ENCODE measurements at regions not wholly inside any gene's neighbourhood (a gene's known extent, or its start where the extent isn't known, plus 50 kb on each side); places are given as distances from the start of the nearest gene placed in this dataset.
"Not testable (repeated sequence)": the region's sequence is repeated elsewhere in the genome, so short reads cannot be mapped to it uniquely, and the experiment has no call there.

DNA sequence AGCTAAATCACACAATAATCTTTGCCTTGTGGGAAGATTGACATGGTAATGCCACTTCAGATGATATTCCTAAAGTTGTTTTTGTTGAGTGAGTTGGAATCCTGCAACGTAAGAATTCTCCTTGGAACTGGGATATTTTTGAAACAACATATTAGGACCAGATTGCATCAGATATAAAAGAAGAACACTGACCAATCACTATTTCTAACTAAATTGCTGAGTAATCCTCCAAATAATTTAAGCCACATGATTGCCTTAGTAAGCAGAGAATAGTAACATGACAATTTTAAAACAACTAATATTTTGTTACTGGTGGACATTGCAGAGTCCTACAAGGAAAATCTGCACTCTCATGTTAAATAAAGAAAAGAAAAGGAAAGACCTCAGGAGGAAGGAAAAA lies 353.9 kb upstream of the LMCD1 start:
- no peak for DNase-seq

DNA sequence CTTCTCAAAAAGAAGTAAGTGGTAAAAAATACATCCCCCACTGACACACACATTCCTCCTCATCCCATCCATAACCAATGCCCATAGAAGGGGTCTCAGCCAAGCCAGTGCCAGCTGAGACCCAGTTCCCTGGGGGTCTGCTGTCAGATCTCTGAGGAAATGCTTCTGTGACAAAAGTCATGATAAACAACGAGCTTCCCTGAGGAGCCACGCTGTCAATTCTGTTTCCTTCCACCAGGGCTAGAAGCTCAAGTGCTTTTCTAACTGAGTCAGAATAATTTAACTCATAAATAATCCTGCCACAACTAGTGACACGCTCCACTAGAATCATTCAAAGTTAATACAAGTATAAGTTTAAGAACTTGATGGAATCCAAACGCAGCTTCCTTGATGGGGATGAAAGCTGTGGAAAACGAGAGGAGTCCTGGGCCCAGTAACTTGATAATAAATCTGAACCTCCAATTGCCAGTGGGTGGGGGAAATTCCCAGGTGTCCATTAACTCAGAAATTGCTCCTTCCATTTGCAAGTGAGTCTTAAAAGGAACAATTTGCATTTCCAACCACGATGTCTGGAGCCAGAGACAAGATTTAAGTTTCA lies 348.7 kb upstream of the LMCD1 start:
- DNase-seq, result no peak

DNA sequence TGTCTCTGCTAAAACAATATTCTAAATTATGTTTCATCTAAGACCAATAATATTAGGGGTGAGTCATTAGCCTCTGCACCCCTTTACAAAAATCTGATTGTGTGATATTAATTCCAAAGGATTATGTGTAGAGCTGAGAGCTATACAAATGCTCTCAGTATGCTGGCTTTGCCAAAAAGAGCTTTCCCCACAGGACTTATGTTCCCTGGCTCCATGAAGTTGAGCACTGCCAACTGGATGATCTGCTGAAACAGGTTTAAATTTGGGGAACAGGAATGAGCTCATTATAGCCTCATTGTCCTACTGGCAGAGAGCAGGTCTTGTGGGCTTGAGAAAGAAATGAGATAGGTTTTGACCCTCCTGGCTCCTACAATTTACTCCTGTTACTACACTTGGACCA lies 347.8 kb upstream of the LMCD1 start:
- DNase-seq, result no peak

DNA sequence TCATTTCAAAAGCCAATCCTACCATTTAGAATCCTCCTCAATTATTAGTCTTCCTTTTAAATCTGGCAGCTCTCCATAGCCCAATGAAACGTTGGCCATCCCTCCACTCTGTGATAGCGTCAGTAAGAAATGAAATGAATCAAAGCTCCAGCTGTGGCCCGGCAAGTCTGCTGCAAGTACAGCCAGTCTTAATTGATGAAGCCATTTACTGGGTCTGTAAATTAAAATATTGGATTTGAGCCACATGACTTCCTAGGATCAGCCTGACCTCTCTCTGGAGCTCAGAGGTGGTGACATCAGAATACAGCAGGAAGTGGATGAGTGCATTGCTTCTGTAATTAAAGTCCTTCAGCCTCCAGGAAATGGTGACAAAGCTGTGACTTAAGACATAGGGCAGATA lies 347.0 kb upstream of the LMCD1 start:
- no peak for DNase-seq

DNA sequence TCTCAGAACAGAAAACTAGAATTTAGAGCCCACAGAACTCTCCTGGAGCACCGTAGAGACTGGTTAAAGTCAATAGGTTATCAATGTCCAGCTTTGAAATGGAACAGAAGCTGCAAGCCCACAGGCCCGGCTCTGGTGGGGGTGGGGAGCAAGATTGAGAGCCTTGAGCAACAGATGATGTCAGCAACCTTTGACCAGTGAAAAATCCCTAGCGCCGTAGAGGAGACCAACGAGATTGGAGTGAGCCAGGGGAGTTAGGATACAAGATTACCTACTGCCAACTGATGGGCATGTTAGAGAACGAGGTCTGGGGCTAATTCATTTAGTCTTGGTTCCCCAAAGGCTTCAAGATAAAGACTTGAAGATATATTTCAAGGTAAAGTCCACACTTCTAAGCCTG lies 345.5 kb upstream of the LMCD1 start:
- DNase-seq, result no peak

DNA sequence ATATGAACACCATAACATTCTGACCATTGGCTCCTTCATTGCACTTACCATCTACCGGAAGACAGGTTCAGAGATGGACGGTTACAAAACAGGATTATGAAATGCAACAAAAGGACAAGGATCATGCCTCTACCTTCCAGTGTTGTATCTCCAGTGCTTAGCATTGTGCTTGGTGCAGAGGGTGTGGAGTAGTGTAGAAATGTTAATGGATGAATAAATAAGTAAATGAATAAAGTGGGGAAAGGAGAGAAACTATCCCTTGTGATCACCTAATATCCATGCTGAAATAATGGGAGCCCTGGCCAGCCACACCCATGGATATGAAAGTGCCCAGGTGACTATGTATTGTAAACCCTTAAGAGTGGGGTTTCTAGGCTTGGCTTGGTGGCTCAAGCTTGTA lies 344.8 kb upstream of the LMCD1 start:
- no peak for DNase-seq

DNA sequence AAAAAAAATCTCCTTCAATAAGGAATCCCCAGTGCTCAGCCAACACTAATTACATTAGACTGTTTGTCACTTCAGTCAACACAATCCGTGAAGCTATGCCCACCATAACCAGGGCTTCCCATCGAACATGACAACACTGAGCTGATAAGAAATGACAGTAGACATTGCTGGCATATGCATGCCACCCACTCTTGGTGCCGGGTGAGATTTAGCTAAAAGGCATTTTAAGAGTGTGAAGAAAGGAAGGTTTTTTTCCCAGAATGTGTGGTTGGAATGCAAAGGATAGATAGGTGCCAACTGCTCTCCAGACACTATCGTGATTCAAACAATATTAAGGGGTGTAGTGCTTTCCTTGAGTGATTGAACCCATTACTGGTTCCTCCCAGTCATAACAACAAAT lies 344.0 kb upstream of the LMCD1 start:
- no peak for DNase-seq

DNA sequence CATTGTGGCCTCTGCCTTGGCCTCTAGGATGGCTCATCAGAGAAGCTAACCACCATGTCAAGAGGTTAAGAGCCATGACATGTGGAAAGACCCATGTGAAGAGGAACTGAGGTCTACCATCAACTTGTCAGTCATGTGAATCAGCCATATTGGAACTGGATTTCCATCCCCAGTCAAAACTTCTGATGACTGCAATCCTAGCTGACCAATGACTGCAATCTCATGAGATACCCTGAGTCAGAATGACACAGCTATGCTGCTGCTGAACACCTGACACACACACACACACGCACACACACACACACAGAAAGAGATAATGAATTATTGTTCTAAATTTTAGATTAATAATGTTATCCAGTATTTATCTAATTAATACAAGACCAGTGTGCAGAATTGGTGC lies 337.5 kb upstream of the LMCD1 start:
- no peak for DNase-seq

DNA sequence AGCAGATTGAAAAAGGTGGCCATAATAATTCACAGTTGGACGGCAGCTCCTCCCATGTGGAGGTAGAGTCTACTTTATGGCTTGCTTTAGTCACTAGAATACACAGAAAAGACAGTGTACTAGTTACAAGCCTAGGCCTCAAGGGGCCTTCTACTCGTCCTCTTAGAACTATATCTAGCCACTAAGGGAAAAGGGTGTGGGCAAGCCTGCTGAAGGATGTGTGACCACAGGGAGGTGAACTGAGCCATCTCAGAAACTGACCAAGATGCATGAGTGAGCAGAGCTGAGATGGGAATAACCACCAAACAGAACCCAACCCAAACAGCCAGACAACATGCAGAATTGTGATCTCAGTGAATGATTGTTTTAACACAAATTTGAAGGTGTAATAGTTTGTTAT lies 335.6 kb upstream of the LMCD1 start:
- no peak for DNase-seq

DNA sequence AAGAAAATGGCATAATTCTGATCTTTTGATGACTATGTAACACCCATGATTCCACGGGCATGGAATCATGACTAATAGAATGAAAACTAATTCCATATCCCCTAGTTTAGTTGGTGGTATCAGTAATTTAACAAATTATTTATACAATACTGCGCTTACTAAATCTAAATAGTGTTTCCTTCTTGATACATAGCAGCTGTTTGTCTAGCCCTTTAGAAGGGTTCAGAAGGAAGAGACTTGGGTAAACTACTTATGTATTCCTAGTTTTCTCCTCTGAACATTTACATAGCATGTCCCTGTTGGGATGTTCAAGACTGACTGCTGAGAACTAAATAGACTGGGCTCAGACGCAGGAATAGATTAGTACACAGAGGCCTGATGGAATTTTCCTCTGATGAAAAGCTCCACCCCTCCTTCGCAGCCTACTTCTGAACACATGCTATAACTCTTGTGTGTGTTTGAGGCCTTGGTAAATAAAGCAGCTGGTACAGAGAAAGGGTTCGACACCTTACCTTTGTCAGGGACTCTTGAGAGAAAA lies 330.6 kb upstream of the LMCD1 start:
- DNase-seq, result no peak

DNA sequence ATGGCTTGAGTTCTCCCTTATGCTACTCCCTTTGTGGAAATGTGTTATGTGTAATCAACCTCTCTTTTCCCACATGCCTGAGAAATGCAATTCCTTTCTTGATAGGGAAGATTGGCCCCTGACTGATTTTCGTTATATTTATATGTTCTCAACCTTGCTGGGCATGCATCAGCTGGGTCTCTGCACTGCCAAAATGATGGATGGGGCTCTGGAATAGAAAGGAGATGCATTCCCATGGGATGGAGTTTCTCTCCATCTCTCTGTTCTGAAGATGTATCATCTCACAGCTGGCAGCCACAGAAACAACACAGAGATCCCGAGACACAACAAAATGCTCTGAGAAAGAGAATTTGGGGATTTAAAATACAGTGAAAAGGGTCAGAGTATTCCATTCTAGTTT lies 327.7 kb upstream of the LMCD1 start:
- no peak for DNase-seq

DNA sequence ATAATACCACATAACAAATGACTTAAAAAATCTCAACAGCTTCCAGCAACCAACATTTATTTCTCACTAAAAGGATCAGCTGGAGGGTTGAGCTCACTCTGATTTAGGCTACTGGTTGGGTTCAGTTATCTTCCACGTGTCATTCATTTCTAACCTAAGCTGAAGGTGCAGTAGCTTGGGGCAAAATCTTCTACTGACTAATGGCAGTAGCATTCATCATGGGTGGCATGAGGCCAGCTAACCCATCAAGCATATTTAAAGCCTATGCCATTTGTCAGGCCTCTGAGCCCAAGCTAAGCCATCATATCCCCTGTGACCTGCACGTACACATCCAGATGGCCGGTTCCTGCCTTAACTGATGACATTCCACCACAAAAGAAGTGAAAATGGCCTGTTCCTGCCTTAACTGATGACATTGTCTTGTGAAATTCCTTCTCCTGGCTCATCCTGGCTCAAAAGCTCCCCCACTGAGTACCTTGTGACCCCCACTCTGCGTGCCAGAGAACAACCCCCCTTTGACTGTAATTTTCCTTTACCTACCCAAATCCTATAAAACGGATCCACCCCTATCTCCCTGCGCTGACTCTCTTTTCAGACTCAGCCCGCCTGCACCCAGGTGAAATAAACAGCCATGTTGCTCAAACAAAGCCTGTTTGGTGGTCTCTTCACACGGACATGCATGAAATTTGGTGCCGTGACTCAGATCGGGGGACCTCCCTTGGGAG lies 324.7 kb upstream of the LMCD1 start:
- not testable (repeated sequence) for DNase-seq

DNA sequence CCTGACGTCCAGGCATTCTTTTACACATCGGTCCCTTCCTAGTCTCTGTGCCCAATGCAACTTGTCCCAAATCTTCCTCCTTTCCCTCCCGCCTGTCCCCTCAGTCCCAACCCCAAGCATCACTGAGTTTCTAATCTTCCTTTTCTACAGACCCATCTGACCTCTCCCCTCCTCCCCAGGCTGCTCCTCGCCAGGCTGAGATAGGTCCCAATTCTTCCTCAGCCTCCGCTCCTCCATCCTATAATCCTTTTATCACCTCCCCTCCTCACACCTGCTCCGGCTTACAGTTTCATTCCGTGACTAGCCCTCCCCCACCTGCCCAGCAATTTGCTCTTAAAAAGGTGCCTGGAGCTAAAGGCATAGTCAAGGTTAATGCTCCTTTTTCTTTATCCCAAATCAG lies 323.1 kb upstream of the LMCD1 start:
- DNase-seq, result not testable (repeated sequence)

DNA sequence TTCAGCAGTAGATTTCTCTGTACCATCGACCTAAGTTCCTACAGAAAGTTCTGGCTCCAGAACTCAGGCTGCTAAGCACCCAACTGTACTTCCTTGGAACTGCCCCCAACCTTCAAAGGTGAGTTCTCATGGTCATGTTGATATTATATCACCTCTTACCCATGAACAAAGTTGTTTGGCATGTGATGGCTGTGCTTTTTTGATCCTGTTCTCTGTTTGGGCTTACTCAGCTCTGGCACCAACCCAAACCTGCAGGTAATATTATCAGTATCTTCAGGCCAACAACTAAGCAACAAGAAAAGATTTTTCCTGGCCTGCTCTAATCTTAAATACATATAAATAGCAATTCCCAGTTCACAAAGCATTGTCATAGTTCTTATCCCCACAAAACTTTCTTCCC lies 318.7 kb upstream of the LMCD1 start:
- no peak for DNase-seq

DNA sequence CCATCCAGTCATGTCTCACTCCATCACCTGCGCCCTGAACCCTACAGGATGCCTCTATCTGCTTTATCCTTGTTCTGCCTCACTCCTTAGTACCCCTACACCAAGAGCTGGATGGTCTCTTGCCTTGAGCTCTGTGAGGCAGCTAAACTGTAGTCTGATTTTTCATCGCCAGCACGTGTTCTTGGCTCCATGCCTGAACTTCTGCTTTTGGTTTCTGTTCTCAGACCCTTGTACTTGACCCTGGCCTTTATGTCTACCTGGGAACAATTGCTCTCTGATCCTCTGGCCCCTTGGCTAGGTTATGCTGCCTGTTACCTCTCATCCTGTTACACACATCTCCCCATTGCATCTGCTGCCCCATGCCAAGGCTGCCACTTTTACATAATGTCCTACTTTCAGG lies 318.0 kb upstream of the LMCD1 start:
- DNase-seq, result no peak

DNA sequence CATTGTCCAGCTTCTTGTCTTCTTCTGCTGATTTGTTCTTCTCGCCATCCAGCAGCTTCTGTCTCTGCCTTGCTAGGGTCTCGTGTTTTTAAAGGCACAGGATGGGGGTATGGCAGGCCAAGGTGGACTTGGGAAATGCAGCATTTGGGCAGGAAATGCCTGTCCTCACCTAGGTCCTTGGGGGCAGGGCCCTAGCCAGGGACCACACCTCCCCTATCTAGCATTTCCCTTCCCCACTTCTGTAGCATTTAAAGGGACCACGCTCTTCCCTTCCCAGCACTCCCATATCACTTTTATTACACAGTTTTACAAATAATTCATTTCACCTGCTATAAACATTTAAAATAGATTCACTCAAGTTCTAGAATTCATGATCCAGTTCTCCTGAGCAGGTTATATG lies 315.4 kb upstream of the LMCD1 start:
- DNase-seq, result no peak

DNA sequence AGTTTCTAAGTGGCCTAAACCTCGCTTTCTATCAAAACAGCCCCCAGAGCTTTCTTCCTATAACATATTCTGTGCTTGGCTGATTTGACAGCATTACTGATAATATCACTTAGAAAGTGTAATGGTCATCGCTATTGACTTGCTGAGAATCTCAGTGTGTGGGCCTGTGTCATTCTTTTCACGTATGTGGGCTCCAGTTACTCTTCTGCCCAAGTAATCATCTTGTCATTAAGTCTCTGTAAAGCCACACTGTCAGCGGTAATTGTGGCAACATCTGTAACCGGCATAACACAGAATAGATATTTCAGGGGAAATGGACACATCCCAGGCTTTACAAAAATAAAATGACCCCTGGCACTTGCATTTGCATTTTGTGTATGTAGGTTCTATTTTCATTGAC lies 313.6 kb upstream of the LMCD1 start:
- no peak for DNase-seq

DNA sequence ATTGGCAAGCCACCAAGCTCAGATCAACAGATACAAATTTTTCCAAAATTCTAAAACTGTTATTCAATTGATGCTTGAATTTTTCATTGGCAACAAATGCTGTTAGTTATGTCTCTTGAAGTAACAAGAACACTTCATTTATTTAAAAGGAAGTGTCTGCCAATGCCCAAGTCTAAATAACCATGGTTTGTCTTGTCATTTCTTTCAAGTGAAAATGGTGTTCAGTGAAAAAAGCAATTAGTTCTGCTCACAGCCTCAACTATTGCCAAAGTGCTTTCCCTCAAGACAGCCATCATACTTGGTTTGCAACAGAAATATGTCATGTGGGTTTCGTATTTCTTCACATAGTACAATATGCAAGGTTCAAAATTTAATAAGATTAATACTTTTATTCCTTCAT lies 312.6 kb upstream of the LMCD1 start:
- no peak for DNase-seq

DNA sequence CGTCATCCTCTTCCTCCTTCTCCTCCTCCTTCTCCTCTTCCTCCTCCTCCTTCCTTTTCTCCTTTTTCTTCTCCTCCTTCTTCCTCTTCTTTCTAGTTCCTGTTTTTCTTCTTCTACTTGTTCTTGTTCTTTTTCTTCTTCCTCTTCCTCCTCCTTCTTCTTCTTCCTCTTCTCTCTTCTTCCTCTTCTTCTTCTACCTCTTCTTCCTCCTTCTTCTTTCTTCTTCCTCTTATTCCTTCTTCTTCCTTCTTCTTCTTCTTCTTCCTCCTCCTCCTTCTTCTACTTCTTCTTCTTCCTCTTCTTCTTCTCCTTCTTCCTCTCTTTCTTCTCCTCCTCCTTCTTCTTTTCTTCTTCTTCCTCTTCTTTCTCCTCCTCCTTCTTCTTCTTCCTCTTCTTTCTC lies 310.2 kb upstream of the LMCD1 start:
- no peak for DNase-seq

DNA sequence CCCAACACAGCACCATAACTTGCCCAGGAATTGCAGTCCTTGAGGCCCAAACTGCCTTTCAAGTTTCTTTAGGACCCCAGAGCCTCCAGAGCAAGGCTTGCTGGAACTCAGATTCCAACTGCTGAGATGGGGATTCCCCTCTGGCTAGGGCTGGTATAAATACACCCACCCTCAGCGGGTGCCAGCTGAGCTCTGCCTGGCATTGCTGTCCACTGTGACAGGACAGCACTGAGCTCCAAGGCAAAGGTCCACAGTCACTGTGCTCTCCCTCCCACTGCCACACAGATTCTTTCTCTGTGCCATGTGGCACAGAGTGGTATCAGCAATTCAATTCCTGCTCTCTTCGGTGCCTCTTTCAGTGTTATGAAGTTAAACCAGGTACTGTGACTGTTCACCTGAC lies 304.2 kb upstream of the LMCD1 start:
- no peak for DNase-seq

DNA sequence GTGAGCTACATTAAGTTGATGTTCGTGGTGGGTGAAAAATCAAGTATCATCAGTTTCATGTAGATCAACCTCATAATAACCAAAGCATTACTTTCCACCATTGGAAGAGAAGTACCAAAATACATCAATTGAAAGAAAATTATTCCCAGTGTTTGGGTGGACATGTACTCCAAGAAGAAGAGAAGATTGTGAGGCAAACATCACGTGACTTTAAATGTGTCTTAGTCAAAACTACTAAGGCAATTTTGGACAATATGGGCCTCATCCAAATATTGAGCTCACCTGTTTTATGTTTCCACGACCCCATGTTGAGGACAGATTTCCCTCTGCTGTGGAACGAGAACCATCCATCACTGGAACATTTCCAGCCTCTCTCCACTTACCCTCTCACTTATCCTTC lies 303.0 kb upstream of the LMCD1 start:
- no peak for DNase-seq

DNA sequence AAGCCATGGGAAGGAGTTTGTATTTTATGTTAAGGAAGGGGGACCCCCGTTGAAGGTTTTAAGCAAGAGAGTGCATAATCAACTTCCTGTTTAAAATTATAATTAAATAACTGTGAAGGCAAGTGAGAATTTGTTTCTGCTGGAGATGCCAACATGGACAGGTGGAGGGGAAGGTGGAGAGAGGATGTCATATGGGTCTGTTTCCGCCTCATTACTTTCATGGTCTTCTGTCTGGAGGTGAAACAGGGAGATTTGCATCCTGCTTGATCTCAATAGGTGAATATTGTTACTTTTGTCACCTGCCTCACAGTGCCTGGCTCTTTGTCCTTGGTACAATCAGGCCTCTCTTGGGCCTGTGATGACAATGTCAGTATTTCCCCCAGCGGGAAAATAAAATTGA lies 300.6 kb upstream of the LMCD1 start:
- peak; percentile 1 for DNase-seq

DNA sequence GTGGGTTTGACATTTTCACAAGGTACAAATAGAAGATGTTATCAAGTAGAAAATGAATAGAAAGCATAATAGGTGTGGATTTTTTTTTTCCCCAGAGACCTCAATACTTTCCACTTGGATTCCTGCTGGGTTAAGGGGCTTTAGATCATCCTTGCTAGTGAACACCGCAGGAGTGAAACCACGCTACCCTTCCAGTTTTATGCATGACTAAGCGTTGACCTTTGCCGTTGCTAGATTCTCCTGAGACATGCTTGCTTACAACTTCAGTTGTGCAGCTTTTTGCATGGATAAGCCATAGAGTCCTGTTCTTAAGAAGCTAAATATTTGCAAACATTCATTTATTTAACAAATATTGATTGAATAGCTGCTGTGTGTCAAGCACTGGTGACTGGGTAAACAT lies 299.7 kb upstream of the LMCD1 start:
- no peak for DNase-seq

DNA sequence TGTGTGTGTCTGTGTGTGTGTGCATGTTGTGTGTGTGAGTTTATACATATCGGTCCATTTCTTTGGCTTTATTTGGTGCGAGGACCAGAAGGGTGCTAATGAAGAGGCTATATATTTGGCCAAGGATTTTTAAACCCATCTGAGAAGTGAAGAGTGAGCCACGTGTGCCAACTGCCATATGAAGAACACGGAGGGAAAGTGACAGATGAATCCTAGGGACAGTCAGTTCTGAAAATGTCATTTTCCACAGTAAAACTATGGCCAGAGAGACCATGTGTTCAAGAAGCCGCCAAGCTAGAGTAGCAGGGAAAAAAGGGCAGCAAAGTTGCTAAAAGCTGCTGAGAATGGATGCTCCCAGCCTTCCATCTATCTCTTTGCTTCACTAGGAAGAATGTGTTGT lies 297.3 kb upstream of the LMCD1 start:
- no peak for DNase-seq
